ENCODE measurements at regions not wholly inside any gene's neighbourhood (a gene's known extent, or its start where the extent isn't known, plus 50 kb on each side); places are given as distances from the start of the nearest gene placed in this dataset.
A peak's percentile ranks its signal among the peaks of the same experiment; 100 is the strongest.

DNA sequence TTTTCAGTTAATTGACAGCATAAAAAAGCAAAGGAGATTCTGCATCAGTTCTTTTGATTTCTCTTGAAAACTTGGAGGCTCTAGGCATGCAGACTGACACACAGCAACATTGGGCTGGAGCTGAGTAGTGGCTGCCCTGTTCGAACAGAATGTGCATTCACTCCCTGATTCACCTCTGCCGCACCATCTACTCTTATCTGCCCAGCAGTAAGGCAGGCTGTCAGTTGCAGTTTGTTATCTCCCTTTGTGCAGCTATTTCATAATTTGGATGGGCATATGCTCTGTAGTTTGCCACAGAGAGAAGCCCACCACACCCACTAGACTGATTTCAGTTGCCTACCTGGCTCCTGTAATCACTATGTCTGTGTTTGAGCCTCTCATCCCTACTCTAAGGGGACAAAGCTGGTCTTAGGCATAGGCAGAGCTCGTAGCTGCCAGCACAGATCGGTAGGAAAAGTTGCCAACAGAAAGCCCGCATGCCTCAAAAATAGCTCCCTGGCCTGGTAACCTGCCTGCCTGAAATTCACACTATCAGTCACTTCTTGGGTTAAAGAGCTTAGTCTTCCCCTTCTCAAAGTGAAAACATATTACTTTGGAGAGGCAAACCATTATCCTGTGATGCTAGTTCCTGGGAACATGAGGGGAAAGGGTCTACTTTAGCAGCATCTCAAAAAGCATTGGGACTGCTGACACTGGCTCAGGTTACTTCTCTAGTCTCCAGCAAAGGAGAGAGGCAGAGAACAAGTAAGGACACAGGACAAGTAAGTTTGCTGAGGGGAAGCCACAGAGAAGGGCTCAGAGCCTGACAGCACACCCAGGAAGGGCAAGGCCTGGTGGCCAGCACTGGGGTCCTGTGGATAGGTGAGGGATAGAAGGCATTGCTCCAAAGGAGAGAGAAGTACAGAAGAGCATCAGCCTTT, 75.9 kb upstream of the TMEM164 start:
- TF ChIP-seq, protein P1, sequence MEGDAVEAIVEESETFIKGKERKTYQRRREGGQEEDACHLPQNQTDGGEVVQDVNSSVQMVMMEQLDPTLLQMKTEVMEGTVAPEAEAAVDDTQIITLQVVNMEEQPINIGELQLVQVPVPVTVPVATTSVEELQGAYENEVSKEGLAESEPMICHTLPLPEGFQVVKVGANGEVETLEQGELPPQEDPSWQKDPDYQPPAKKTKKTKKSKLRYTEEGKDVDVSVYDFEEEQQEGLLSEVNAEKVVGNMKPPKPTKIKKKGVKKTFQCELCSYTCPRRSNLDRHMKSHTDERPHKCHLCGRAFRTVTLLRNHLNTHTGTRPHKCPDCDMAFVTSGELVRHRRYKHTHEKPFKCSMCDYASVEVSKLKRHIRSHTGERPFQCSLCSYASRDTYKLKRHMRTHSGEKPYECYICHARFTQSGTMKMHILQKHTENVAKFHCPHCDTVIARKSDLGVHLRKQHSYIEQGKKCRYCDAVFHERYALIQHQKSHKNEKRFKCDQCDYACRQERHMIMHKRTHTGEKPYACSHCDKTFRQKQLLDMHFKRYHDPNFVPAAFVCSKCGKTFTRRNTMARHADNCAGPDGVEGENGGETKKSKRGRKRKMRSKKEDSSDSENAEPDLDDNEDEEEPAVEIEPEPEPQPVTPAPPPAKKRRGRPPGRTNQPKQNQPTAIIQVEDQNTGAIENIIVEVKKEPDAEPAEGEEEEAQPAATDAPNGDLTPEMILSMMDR (IDR thresholded peaks at IDR 0.05): no peak
- intact Hi-C loops (cut with DNase I): loop anchor here in 4 of 10 donors (5.0 to 10.0 kb wide), 3 partner anchors 65 to 78 kb away; partner anchors contain the start of gene TMEM164 (in 3 of the 4)
- no peak overlapping the region for H3K4me3 ChIP-seq
- peaks cover 0 to 11% (median 0%) of the 10 kb centered on the region in 9 donors for H3K4me1 ChIP-seq
- no peaks in the 10 kb centered on the region for H3K36me3 ChIP-seq
- no peaks in the 10 kb centered on the region for H3K9me3 ChIP-seq
- ATAC-seq: peak; percentile 11 to 81 (median 68)
- peak in 1 of 2 donors; percentile 4 for DNase-seq
- peaks cover 0 to 33% (median 0%) of the 10 kb centered on the region in 7 donors for H3K27me3 ChIP-seq
- peak overlapping the region; percentile 58 to 82 (median 77) for H3K27ac ChIP-seq
- 48 to 65% methylated on average over 5 of the region's 5 CpGs for WGBS, 2 donors

DNA sequence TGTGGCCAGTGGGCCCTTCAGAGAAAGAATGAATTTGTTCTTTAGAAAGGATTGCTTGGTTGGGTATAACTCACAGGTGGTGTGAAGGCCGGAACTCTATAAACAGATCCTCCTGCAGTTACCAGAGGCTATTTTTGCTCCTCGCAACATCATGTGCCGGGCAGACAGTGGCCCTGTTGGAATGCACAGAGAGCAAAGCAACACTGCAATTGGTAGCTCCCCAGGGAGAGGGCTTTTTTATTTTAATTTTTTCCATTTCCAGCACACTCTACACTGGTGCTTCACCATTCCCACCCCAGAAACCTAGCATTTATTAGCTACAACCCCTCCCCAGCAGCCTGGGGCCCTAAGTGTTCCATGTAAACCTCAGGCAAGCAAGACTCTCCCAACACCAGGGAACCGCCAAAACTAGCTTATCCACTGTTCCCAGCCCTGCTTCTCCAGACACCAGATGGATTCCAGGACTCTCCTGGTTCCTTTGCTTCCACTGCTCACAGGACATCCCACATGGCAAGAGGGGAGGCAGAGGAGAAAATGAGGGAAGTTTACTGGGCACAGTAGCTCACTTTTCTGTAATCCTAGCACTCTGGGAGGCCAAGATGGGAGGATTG, 75.1 kb upstream of the TMEM164 start:
- no peaks in the 10 kb centered on the region for H3K36me3 ChIP-seq
- no peak overlapping the region for H3K4me3 ChIP-seq
- intact Hi-C loops (cut with DNase I): loop anchor here in 4 of 10 donors (5.0 to 10.0 kb wide), 3 partner anchors 65 to 77 kb away; partner anchors contain the start of gene TMEM164 (in 3 of the 4)
- DNase-seq (peak in 1 of 2 donors; percentile 16), ATAC-seq (peak; percentile 75 to 96 (median 86))
- peak overlapping the region; percentile 58 to 82 (median 77) for H3K27ac ChIP-seq
- H3K4me1 ChIP-seq: peaks cover 0 to 11% (median 0%) of the 10 kb centered on the region in 9 donors
- TF ChIP-seq, protein P1 (IDR thresholded peaks at IDR 0.05): no peak
- WGBS, 2 donors: 55 to 58% methylated on average over 4 of the region's 4 CpGs
- H3K27me3 ChIP-seq: peaks cover 0 to 29% (median 0%) of the 10 kb centered on the region in 7 donors
- H3K9me3 ChIP-seq: no peaks in the 10 kb centered on the region

DNA sequence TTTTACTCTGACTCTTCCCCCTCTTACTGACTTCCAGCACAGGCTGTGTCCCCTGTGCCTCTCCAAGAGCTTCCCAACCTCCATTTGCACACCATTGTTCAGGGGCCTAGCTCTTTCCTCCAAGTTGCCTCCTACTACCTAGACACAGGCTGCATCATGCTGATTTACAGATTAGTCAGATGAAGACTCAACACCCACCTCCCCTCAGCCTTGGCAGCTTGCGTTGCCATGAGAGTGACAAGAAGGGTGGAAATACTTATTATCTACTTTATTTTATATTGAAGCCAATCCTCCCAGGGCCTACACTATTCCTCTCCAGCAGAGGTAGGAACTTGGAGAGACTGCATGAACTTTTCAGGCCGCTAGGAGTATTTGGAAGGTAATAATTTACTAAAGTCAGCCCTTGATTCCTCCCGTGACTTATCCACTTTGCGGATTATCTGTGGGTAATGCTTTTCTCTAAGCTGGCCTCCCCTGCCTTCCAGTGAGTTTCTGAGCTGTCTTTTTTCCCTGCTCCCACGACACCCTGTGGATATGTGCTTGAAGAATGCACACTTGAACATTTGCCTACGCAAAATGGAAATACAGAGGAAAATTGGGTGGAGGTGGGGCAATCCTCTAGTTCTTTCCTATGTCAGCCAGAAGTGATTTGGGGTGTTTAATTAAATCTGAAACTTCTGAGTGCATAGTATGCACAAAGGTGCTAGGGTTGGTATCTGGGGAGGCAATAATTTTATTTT, 74.1 kb upstream of the TMEM164 start:
- H3K27ac ChIP-seq: peak overlapping the region in 7 of 10 donors; percentile 55 to 82 (median 77)
- WGBS, 2 donors: 81 to 85% methylated on average over 6 of the region's 6 CpGs

More for the DNA sequence above, 74.1 kb upstream of the TMEM164 start:
- TF ChIP-seq, protein P1 (IDR thresholded peaks at IDR 0.05): no peak
- ATAC-seq (no peak), DNase-seq (no peak)
- intact Hi-C loops (cut with DNase I): loop anchor here in 4 of 10 donors (5.0 to 10.0 kb wide), 3 partner anchors 64 to 76 kb away; partner anchors contain the start of gene TMEM164 (in 3 of the 4)
- H3K9me3 ChIP-seq: no peaks in the 10 kb centered on the region
- no peak overlapping the region for H3K4me3 ChIP-seq
- peaks cover 0 to 11% (median 0%) of the 10 kb centered on the region in 9 donors for H3K4me1 ChIP-seq
- H3K36me3 ChIP-seq: no peaks in the 10 kb centered on the region
- peaks cover 0 to 37% (median 0%) of the 10 kb centered on the region in 7 donors for H3K27me3 ChIP-seq
